PC-9 (cell line): ENCODE measurements at regions not wholly inside any gene's neighbourhood (a gene's known extent, or its start where the extent isn't known, plus 50 kb on each side); places are given as distances from the start of the nearest gene placed in this dataset.
"Not testable (repeated sequence)": the region's sequence is repeated elsewhere in the genome, so short reads cannot be mapped to it uniquely, and the experiment has no call there.

Experiments used
- BruUV-seq: library from RNA; stranded (reverse); fragments of 400-500 nt; replicated peaks from 2 replicates; lab custom pipeline; 2021; lab: Mats Ljungman, UMichigan
- CTCF ChIA-PET: fragments of 300-600 bp; sonication (Branson Sonifier 250); formaldehyde crosslinking; loops from one replicate; lab custom pipeline; 2022; ENCODE audit warnings: antibody characterized with exemption; lab: Charles Lee
- POLR2A ChIA-PET: fragments of 300-600 bp; sonication (Branson Sonifier 250); formaldehyde crosslinking; loops from one replicate; lab custom pipeline; 2022; ENCODE audit warnings: antibody characterized with exemption; ENCODE audit not compliant: unreplicated experiment; lab: Charles Lee
- DNase-seq, 2 experiments: peaks; one replicate each; pipeline versions ENCODE4 v3.0.0 to v3.0.0-alpha.2; 2015 to 2022; ENCODE audit warnings: mixed read lengths in 1 of 2
- H2AFZ ChIP-seq: fragments of 200-600 bp; sonication (generic); 2 replicates; pipeline ENCODE4 v1.8.1; 2017; ENCODE audit warnings: antibody characterized with exemption
- H3F3A ChIP-seq: fragments of 200-600 bp; sonication (generic); 2 replicates; pipeline ENCODE4 v1.8.1; 2017; ENCODE audit warnings: antibody characterized with exemption, mild to moderate bottlenecking, low read depth; ENCODE audit not compliant: insufficient read depth
- H3K27ac ChIP-seq: fragments of 200-600 bp; sonication (generic); 2 replicates; pipeline ENCODE4 v1.6.1; 2016; ENCODE audit warnings: mixed run types
- H3K27me3 ChIP-seq: fragments of 200-600 bp; sonication (generic); 2 replicates; pipeline ENCODE4 v1.6.1; 2016; ENCODE audit warnings: low read depth, mixed run types; ENCODE audit not compliant: insufficient read depth
- H3K36me3 ChIP-seq: fragments of 200-600 bp; sonication (generic); 2 replicates; pipeline ENCODE4 v1.6.1; 2016; ENCODE audit warnings: low read depth, mixed run types
- H3K4me1 ChIP-seq: fragments of 200-600 bp; sonication (generic); replicated peaks from 2 replicates; pipeline ENCODE4 v1.6.1; 2016; ENCODE audit warnings: mixed run types; ENCODE audit not compliant: insufficient read depth
- H3K4me2 ChIP-seq: fragments of 200-600 bp; sonication (generic); 2 replicates; pipeline ENCODE4 v1.6.1; 2017; ENCODE audit warnings: mixed run types
- H3K4me3 ChIP-seq: fragments of 200-600 bp; sonication (generic); 2 replicates; pipeline ENCODE4 v1.6.1; 2016; ENCODE audit warnings: mixed run types
- H3K79me2 ChIP-seq: fragments of 200-600 bp; sonication (generic); 2 replicates; pipeline ENCODE4 v1.6.1; 2017; ENCODE audit warnings: low read depth, mixed run types
- H3K9me2 ChIP-seq: fragments of 200-600 bp; sonication (generic); 2 replicates; pipeline ENCODE4 v1.8.1; 2017; ENCODE audit warnings: mild to moderate bottlenecking; ENCODE audit not compliant: insufficient read depth
- H3K9me3 ChIP-seq: fragments of 200-600 bp; sonication (generic); 2 replicates; pipeline ENCODE4 v1.8.1; 2016; ENCODE audit warnings: low read depth; ENCODE audit not compliant: insufficient read depth
- H4K20me1 ChIP-seq: fragments of 200-600 bp; sonication (generic); 2 replicates; pipeline ENCODE4 v1.8.1; 2017; ENCODE audit not compliant: insufficient read depth
- CTCF ChIP-seq: fragments of 200-600 bp; sonication (generic); conservative IDR thresholded peaks from 2 replicates; pipeline ENCODE4 v1.6.1; 2017; ENCODE audit warnings: mixed run types, antibody characterized with exemption, mild to moderate bottlenecking, moderate library complexity
- EZH2 ChIP-seq: fragments of 200-600 bp; sonication (generic); IDR thresholded peaks from 2 replicates; pipeline ENCODE4 v1.8.0; 2017; ENCODE audit warnings: antibody characterized with exemption, low read depth
- intact Hi-C: fragments of 100-400 bp; cut with micrococcal nuclease; formaldehyde crosslinking; loops from one replicate; pipeline ENCODE4 v1.10.0; 2022; ENCODE audit not compliant: unreplicated experiment

- H4K20me1 ChIP-seq, result no peaks in the 10 kb centered on the region
These were observed 129.4 kb upstream of the UXS1 start for GRCh38 chr2:106323337-106324013.

GRCh38 chr2:106322281-106322680, 128.2 kb upstream of the UXS1 start:
- ChIA-PET POLR2A (no interaction called here), CTCF (no interaction called here)
- no TSS peak for BruUV-seq

More at GRCh38 chr2:106323337-106324013, 129.4 kb upstream of the UXS1 start:
- Histone ChIP-seq H3K36me3 (no peaks in the 10 kb centered on the region), H3F3A (no peaks in the 10 kb centered on the region), H3K9me3 (no peaks in the 10 kb centered on the region), H3K4me3 (no peak overlapping the region), H2AFZ (no peak overlapping the region), H3K27me3 (peaks cover 65% of the 10 kb centered on the region), H3K4me2 (no peak overlapping the region), H3K9me2 (no peaks in the 10 kb centered on the region), H3K4me1 (no peaks in the 10 kb centered on the region), H3K27ac (no peak overlapping the region), H3K79me2 (no peaks in the 10 kb centered on the region)
- DNase-seq, result no peak
- ChIA-PET CTCF (no interaction called here), POLR2A (no interaction called here)
- intact Hi-C loops, result no loop called here
- BruUV-seq, result no TSS peak
- TF ChIP-seq EZH2 (no peak), CTCF (no peak)

DNA sequence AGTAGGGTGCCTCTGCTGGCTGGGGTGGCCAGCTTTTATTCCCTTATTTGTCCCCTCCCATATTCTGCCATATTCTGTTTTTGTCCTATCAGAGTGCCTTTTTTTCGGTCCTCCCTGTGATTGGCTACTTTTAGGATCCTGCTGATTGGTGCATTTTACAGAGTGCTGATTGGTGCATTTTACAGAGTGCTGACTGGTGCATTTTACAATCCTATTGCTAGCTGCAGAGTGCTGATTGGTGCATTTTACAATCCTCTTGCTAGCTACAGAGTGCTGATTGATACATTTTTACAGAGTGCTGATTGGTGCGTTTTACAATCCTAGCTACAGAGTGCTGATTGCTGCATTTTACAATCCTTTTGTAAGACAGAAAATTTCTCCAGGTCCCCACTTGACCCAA, 126.3 kb upstream of the UXS1 start:
- H3K4me1 ChIP-seq, DNase-seq, H3K27ac ChIP-seq, CTCF ChIA-PET, H3K9me2 ChIP-seq, H3F3A ChIP-seq, intact Hi-C loops, POLR2A ChIA-PET, H3K4me2 ChIP-seq, H4K20me1 ChIP-seq, H3K4me3 ChIP-seq, H3K79me2 ChIP-seq, H2AFZ ChIP-seq, BruUV-seq, H3K9me3 ChIP-seq, H3K36me3 ChIP-seq: not testable (repeated sequence)
- peaks cover 49% of the 10 kb centered on the region for H3K27me3 ChIP-seq

More at GRCh38 chr2:106322281-106322680, 128.2 kb upstream of the UXS1 start:
- Histone ChIP-seq H3K36me3 (no peaks in the 10 kb centered on the region), H3K27me3 (peaks cover 64% of the 10 kb centered on the region), H2AFZ (no peak overlapping the region), H3F3A (no peaks in the 10 kb centered on the region), H3K4me2 (no peak overlapping the region), H4K20me1 (no peaks in the 10 kb centered on the region), H3K27ac (no peak overlapping the region), H3K79me2 (no peaks in the 10 kb centered on the region), H3K4me1 (no peaks in the 10 kb centered on the region), H3K9me3 (no peaks in the 10 kb centered on the region), H3K9me2 (no peaks in the 10 kb centered on the region), H3K4me3 (no peak overlapping the region)
- TF ChIP-seq EZH2 (no peak), CTCF (no peak)
- no peak for DNase-seq
- intact Hi-C loops, result no loop called here

GRCh38 chr2:106316915-106317314, 122.8 kb upstream of the UXS1 start:
- ChIA-PET POLR2A (no interaction called here), CTCF (no interaction called here)
- Histone ChIP-seq H3K9me2 (no peaks in the 10 kb centered on the region), H3K4me2 (no peak overlapping the region), H3K4me3 (no peak overlapping the region), H4K20me1 (no peaks in the 10 kb centered on the region), H3K4me1 (no peaks in the 10 kb centered on the region), H3K27ac (no peak overlapping the region), H3F3A (no peaks in the 10 kb centered on the region), H3K79me2 (no peaks in the 10 kb centered on the region), H3K27me3 (peaks cover 30% of the 10 kb centered on the region), H2AFZ (no peak overlapping the region), H3K36me3 (no peaks in the 10 kb centered on the region), H3K9me3 (no peaks in the 10 kb centered on the region)
- no peak for DNase-seq
- intact Hi-C loops, result no loop called here
- TF ChIP-seq CTCF (no peak), EZH2 (no peak)
- no TSS peak for BruUV-seq
